ENCODE measurements at regions not wholly inside any gene's neighbourhood (a gene's known extent, or its start where the extent isn't known, plus 50 kb on each side); places are given as distances from the start of the nearest gene placed in this dataset.

GRCh38 chr5:53766673-53767072 lies 206.2 kb downstream of the NDUFS4 start (continued):
- no peak for TF ChIP-seq PHF8 (conservative IDR thresholded peaks at IDR 0.05; ENCODE audit: low read depth, low read length)
- TF ChIP-seq ZNF274 (IDR thresholded peaks at IDR 0.05; ENCODE audit: borderline replicate concordance, extremely low read depth, low read length) = no peak
- no peak for TF ChIP-seq POU5F1 (IDR thresholded peaks at IDR 0.05; ENCODE audit: low read depth, low read length)
- TF ChIP-seq SIN3A (conservative IDR thresholded peaks at IDR 0.05 in 1 of 2, IDR thresholded peaks at IDR 0.05 in 1 of 2; ENCODE audit: low read depth in 1 of 2, low read length in 2 of 2) = no peak
- no peak for TF ChIP-seq SP2 (IDR thresholded peaks at IDR 0.05; ENCODE audit: low read length)
- TF ChIP-seq SUZ12 (IDR thresholded peaks at IDR 0.05; ENCODE audit: low read length) = no peak
